Glomerular visceral epithelial cell (primary cell): ENCODE measurements at regions not wholly inside any gene's neighbourhood (a gene's known extent, or its start where the extent isn't known, plus 50 kb on each side); places are given as distances from the start of the nearest gene placed in this dataset.
A peak's percentile ranks its signal among the peaks of the same experiment; 100 is the strongest.
"Not testable (repeated sequence)": the region's sequence is repeated elsewhere in the genome, so short reads cannot be mapped to it uniquely, and the experiment has no call there.

Experiments
- DNase-seq: peaks from one replicate; pipeline ENCODE4 v3.0.0-alpha.2; 2016; ENCODE audit errors: extremely low spot score

DNA sequence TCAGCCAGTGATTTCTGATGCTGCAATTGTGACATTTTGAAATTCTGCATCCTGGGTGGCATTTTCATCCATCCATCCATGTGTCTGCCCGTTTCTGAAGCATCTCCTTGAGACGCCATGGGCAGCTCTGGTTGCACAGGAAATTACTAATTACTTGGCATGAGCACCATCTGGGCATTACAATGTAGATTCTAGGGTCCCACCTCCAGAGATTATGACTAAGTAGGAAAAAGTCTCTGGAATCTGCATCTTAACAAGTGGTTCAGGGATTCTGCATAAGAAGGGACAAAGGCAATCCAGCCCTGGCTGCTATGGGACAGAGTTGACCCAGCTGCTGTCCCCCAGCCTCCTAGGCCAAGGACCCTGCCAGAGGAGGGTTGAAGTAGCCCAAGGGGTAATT, 65.3 kb downstream of the CUZD1 start:
- DNase-seq: peak; percentile 16

GRCh38 chr10:122779924-122780323, 65.7 kb downstream of the CUZD1 start:
- DNase-seq: no peak

DNA sequence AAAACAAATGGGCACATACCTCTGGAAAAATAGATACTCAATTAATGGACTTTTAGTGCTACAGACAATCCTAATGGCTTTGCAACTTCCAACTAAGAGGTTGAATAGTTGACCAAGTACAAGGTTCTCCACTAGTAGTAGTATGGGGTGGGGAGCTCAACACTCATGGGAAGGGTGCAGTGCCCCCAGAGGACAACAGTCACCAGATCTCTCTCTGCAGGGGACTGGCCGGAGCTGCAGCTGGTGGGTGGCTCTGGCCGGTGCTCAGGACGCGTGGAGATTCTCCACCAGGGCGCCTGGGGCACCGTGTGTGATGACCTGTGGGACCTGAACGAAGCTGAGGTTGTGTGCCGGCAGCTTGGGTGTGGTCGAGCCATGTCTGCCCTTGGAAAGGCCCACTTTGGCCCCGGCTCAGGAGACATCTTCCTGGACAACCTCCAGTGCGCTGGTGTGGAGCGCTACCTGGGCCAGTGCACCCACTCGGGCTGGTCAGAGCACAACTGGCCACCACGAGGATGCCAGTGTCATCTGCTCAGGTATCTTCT, 68.1 kb downstream of the CUZD1 start:
- DNase-seq: no peak

DNA sequence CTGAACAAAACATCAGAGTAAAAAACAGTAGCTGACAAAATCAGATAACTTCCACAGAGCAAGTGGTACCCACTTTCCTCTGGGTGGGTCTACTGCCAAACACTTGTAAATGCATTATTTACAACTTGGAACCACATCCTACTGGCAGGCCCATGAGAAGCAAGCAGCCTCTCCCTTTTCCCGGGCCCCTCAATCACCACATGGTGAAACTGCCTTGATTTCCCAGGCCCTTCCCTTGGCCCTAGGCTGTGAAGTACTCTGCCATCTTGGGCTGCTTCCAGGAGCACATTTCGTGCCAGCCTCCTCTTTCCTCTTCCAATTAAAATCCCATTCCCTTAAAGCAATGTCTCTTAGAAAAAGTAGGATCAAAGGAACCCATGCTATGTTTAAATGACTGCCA, 71.4 kb downstream of the CUZD1 start:
- no peak for DNase-seq

GRCh38 chr10:122771404-122771803, 71.8 kb upstream of the C10orf120 start:
- not testable (repeated sequence) for DNase-seq

- no peak for DNase-seq
Measured at GRCh38 chr10:122768389-122768745, 68.7 kb upstream of the C10orf120 start.

DNA sequence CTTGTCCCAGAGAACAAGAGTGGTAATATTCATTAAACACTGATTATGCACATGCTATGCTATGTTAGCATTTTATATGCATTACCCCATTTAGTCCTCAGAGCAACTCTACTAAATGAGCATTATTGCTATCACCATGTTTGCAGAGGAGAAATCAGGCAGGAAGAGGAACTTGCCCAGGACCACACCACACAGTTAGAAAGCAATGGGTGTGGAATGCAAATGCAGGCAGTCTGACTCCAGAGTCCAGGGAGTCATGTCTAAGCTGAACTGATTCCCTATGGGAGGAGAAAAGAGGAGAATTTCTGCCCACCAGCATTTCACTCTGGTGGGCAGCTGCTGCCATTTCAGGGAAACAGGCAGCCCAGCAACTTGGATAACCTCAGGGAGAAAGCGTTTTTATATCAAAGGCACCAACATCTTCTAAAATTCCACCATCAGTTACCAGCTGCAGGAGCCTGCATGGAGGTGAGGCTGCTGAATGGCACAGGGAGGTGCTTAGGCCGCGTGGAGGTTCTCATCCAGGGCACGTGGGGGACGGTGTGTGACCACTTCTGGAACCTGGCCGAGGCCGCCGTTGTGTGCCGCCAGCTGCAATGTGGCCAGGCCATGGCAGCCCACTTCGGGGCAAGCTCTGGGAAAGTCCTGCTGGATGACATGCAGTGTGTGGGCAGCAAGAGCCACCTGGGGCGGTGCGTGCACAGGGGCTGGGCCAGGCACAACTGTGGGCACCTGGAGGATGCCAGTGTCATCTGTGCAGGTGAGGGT, 68.2 kb upstream of the C10orf120 start:
- DNase-seq: no peak

DNA sequence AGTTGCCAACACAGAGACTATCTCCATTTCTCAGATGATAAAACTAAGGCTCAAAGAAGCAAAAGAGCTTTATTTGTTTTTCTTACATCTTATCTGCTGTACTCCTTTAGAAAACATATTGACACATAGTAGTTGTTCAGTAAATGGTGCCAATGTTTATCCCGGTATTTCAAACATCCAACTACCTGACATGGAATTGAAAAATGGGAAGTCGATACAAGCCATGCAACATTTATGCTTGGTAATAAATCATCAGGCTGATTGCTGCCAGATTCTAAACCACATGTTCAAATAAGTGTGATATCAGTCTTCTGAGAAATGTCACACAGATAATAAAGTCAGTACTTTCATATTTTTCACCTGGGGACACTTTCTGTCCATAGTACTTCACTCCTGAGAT, 65.8 kb upstream of the C10orf120 start:
- no peak for DNase-seq

DNA sequence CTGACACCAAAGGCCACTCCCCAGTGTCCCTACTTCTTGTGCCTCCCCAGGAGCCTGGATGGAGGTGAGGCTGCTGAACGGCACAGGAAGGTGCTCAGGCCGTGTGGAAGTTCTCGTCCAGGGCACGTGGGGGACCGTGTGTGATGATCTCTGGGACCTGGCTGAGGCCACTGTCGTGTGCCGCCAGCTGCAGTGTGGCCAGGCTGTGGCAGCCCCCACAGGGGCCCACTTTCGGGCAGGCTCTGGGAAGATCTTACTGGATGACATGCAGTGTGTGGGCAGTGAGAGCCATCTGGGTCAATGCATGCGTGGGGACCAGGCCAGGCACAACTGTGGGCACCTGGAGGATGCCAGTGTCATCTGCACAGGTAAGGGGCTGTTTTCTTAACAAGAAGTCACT, 57.0 kb upstream of the C10orf120 start:
- no peak for DNase-seq

- DNase-seq: no peak
Measured at GRCh38 chr10:122754491-122755235, 55.0 kb upstream of the C10orf120 start.

DNA sequence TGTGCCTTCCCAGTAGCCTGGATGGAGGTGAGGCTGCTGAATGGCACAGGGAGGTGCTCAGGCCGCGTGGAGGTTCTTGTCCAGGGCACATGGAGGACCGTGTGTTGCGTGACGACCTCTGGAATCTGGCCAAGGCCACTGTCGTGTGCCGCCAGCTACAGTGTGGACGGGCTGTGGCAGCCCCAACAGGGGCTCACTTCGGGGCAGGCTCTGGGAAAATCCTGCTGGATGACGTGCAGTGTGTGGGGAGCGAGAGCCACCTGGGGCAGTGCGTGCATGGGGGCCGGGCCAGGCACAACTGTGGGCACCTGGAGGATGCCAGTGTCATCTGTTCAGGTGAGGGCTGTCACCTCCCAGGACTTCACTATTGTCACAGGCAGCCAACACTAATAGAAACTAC, 50.2 kb upstream of the C10orf120 start:
- no peak for DNase-seq
